Astrocyte (in vitro differentiated cells and primary cell): ENCODE measurements at regions not wholly inside any gene's neighbourhood (a gene's known extent, or its start where the extent isn't known, plus 50 kb on each side); places are given as distances from the start of the nearest gene placed in this dataset.

Experiments used
- DNase-seq: peaks from one replicate; pipeline ENCODE4 v3.0.0-alpha.2; 2010; ENCODE audit warnings: low read depth
- FAIRE-seq: peaks from 2 replicates; lab custom pipeline; 2011; peaks lifted over from hg19 to GRCh38; lab: Jason Lieb, UNC
- H2AFZ ChIP-seq: 2 replicates; pipeline ENCODE4 v1.6.0; 2012; ENCODE audit warnings: low read depth, low read length, inconsistent platforms
- H3K27ac ChIP-seq: 2 replicates; pipeline ENCODE4 v1.5.1; 2011; ENCODE audit warnings: low read depth, low read length, inconsistent platforms
- H3K27me3 ChIP-seq: 2 replicates; pipeline ENCODE4 v1.6.0; 2011; ENCODE audit warnings: low read length, inconsistent platforms; ENCODE audit not compliant: insufficient read depth
- H3K36me3 ChIP-seq: 2 replicates; pipeline ENCODE4 v1.5.1; 2011; ENCODE audit warnings: low read length, inconsistent platforms; ENCODE audit not compliant: insufficient read depth
- H3K4me1 ChIP-seq: 2 replicates; pipeline ENCODE4 v1.5.1; 2011; ENCODE audit warnings: low read length, inconsistent platforms; ENCODE audit not compliant: insufficient read depth
- H3K4me2 ChIP-seq: 2 replicates; pipeline ENCODE4 v1.6.0; 2012; ENCODE audit warnings: low read length, inconsistent platforms
- H3K4me3 ChIP-seq: 2 replicates; pipeline ENCODE4 v1.5.1; 2011; ENCODE audit warnings: low read depth, mild to moderate bottlenecking, low read length, inconsistent platforms; ENCODE audit not compliant: insufficient read depth
- H3K79me2 ChIP-seq: 2 replicates; pipeline ENCODE4 v1.6.0; 2012; ENCODE audit warnings: mild to moderate bottlenecking, low read length, inconsistent platforms; ENCODE audit not compliant: insufficient read depth
- H3K9ac ChIP-seq: 2 replicates; pipeline ENCODE4 v1.6.0; 2012; ENCODE audit warnings: mild to moderate bottlenecking, low read length, inconsistent platforms
- H3K9me3 ChIP-seq: 2 replicates; pipeline ENCODE4 v1.5.1; 2012; ENCODE audit warnings: low read depth, mild to moderate bottlenecking, low read length, inconsistent platforms; ENCODE audit not compliant: insufficient read depth
- H4K20me1 ChIP-seq: 2 replicates; pipeline ENCODE4 v1.6.0; 2012; ENCODE audit warnings: low read length, inconsistent platforms; ENCODE audit not compliant: insufficient read depth
- H3K27ac Mint-ChIP-seq: one replicate; pipeline ENCODE4 v1.8.0; 2021; ENCODE audit warnings: mild to moderate bottlenecking, mixed read lengths; ENCODE audit not compliant: unreplicated experiment
- H3K27me3 Mint-ChIP-seq: one replicate; pipeline ENCODE4 v1.8.0; 2021; ENCODE audit warnings: low read depth, mixed read lengths; ENCODE audit not compliant: unreplicated experiment
- H3K36me3 Mint-ChIP-seq: one replicate; pipeline ENCODE4 v1.8.0; 2021; ENCODE audit warnings: low read depth, mixed read lengths; ENCODE audit not compliant: unreplicated experiment
- H3K4me1 Mint-ChIP-seq: one replicate; pipeline ENCODE4 v1.8.0; 2021; ENCODE audit warnings: low read depth, mixed read lengths; ENCODE audit not compliant: unreplicated experiment
- H3K4me3 Mint-ChIP-seq: one replicate; pipeline ENCODE4 v1.8.0; 2021; ENCODE audit warnings: mild to moderate bottlenecking, moderate library complexity, mixed read lengths; ENCODE audit not compliant: unreplicated experiment
- H3K9me3 Mint-ChIP-seq: one replicate; pipeline ENCODE4 v1.8.0; 2021; ENCODE audit warnings: mild to moderate bottlenecking, mixed read lengths; ENCODE audit not compliant: unreplicated experiment
- CTCF ChIP-seq: IDR thresholded peaks from 2 replicates; pipeline ENCODE4 v1.5.1; 2011; ENCODE audit warnings: low read depth, mild to moderate bottlenecking, inconsistent platforms, low read length, moderate library complexity; ENCODE audit not compliant: insufficient read depth
- EZH2 ChIP-seq: IDR thresholded peaks from 2 replicates; pipeline ENCODE4 v1.6.1; 2012; ENCODE audit warnings: mild to moderate bottlenecking, low read length, inconsistent platforms; ENCODE audit not compliant: insufficient read depth

DNA sequence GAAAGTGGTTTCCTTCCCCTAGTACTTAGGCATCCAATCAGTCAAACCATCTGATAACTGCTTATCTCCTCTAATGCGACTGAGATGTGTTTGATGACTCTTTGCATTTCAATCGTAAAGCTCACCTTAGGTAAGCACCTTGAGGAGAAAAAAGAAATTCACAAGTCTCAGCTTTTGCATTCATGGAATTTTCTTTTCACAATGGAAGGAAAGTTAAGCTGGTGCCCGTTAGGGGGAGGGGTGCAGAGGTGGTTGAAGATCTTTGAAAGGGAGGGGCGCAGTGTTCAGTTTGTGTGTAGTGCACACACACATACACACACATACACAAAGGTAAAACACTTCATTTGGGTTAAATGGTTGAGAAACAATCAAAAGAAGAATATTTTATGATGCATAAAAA is 87.1 kb upstream of the SALL4 start:
- no peak for TF ChIP-seq EZH2
- TF ChIP-seq CTCF: no peak
- H3K9me3 Mint-ChIP-seq: peaks cover 2% of the 10 kb centered on the region
- H3K4me1 Mint-ChIP-seq: peaks cover 3% of the 10 kb centered on the region
- FAIRE-seq (no peak), DNase-seq (no peak)
- no peaks in the 10 kb centered on the region for H4K20me1 ChIP-seq
- no peaks in the 10 kb centered on the region for H3K36me3 ChIP-seq
- H3K36me3 Mint-ChIP-seq: no peaks in the 10 kb centered on the region
- H3K4me2 ChIP-seq: no peak overlapping the region
- no peak overlapping the region for H3K27ac ChIP-seq
- no peaks in the 10 kb centered on the region for H3K9me3 ChIP-seq
- no peaks in the 10 kb centered on the region for H3K4me1 ChIP-seq
- no peaks in the 10 kb centered on the region for H3K27me3 ChIP-seq
- no peak overlapping the region for H3K27ac Mint-ChIP-seq
- H3K4me3 ChIP-seq: no peak overlapping the region
- H3K79me2 ChIP-seq: no peaks in the 10 kb centered on the region
- H3K9ac ChIP-seq: no peak overlapping the region
- H3K4me3 Mint-ChIP-seq: no peak overlapping the region
- H2AFZ ChIP-seq: no peak overlapping the region
- H3K27me3 Mint-ChIP-seq: no peaks in the 10 kb centered on the region

- no peak overlapping the region for H3K4me3 Mint-ChIP-seq
Measured at GRCh38 chr20:51888291-51888690, 86.0 kb upstream of the SALL4 start.

More at GRCh38 chr20:51888291-51888690, 86.0 kb upstream of the SALL4 start:
- Mint-ChIP-seq H3K9me3 (no peaks in the 10 kb centered on the region), H3K4me1 (peaks cover 6% of the 10 kb centered on the region), H3K27me3 (no peaks in the 10 kb centered on the region), H3K27ac (no peak overlapping the region), H3K36me3 (no peaks in the 10 kb centered on the region)
- Histone ChIP-seq H3K36me3 (no peaks in the 10 kb centered on the region), H3K27me3 (no peaks in the 10 kb centered on the region), H3K4me3 (no peak overlapping the region), H4K20me1 (no peaks in the 10 kb centered on the region), H3K4me2 (no peak overlapping the region), H3K79me2 (no peaks in the 10 kb centered on the region), H3K9me3 (no peaks in the 10 kb centered on the region), H3K4me1 (no peaks in the 10 kb centered on the region), H3K9ac (no peak overlapping the region), H3K27ac (no peak overlapping the region), H2AFZ (no peak overlapping the region)
- FAIRE-seq (no peak), DNase-seq (no peak)
- TF ChIP-seq CTCF (no peak), EZH2 (no peak)
